Keratinocyte (primary cell): ENCODE measurements at regions not wholly inside any gene's neighbourhood (a gene's known extent, or its start where the extent isn't known, plus 50 kb on each side); places are given as distances from the start of the nearest gene placed in this dataset.

Source experiments
- CTCF ChIP-seq, 3 experiments: IDR thresholded peaks in 1 of 3; conservative IDR thresholded peaks in 1 of 3; optimal IDR thresholded peaks in 1 of 3; 2 replicates in 2 of 3; 3 replicates in 1 of 3; pipeline versions ENCODE3 to v1.5.1; 2011; ENCODE audit warnings: low read length in 3 of 3, mild to moderate bottlenecking in 3 of 3, moderate library complexity in 2 of 3, control low read depth in 1 of 3, inconsistent platforms in 1 of 3; ENCODE audit not compliant: insufficient read depth in 2 of 3; ENCODE audit errors: extremely low read depth in 1 of 3
- EZH2 ChIP-seq: IDR thresholded peaks from one replicate; pipeline ENCODE4 v1.6.1; 2012; ENCODE audit warnings: inconsistent platforms, mild to moderate bottlenecking, low read length, moderate library complexity

- TF ChIP-seq CTCF (optimal IDR thresholded peaks at IDR 0.05 in 1 of 3, IDR thresholded peaks at IDR 0.05 in 1 of 3, conservative IDR thresholded peaks at IDR 0.05 in 1 of 3; ENCODE audit: extremely low read depth in 1 of 3, insufficient read depth in 2 of 3, low read length in 3 of 3) (no peak), EZH2 (no peak)
These were observed 629.3 kb upstream of the RGMB start for GRCh38 chr5:98144116-98144515.
